ENCODE measurements at regions not wholly inside any gene's neighbourhood (a gene's known extent, or its start where the extent isn't known, plus 50 kb on each side); places are given as distances from the start of the nearest gene placed in this dataset.

- H3K4me3 ChIP-seq (ENCODE audit: control insufficient read depth, low read depth, low read length), result no peak overlapping the region
- DNase-seq (ENCODE audit: low read depth), result no peak
- TF ChIP-seq, protein P1, sequence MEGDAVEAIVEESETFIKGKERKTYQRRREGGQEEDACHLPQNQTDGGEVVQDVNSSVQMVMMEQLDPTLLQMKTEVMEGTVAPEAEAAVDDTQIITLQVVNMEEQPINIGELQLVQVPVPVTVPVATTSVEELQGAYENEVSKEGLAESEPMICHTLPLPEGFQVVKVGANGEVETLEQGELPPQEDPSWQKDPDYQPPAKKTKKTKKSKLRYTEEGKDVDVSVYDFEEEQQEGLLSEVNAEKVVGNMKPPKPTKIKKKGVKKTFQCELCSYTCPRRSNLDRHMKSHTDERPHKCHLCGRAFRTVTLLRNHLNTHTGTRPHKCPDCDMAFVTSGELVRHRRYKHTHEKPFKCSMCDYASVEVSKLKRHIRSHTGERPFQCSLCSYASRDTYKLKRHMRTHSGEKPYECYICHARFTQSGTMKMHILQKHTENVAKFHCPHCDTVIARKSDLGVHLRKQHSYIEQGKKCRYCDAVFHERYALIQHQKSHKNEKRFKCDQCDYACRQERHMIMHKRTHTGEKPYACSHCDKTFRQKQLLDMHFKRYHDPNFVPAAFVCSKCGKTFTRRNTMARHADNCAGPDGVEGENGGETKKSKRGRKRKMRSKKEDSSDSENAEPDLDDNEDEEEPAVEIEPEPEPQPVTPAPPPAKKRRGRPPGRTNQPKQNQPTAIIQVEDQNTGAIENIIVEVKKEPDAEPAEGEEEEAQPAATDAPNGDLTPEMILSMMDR (IDR thresholded peaks at IDR 0.05; ENCODE audit: control insufficient read depth, insufficient read depth, low read depth, low read length, missing control alignments), result peak; percentile 11
These were observed 367.8 kb downstream of the GASK1B start for GRCh38 chr4:157804986-157805385.

DNA sequence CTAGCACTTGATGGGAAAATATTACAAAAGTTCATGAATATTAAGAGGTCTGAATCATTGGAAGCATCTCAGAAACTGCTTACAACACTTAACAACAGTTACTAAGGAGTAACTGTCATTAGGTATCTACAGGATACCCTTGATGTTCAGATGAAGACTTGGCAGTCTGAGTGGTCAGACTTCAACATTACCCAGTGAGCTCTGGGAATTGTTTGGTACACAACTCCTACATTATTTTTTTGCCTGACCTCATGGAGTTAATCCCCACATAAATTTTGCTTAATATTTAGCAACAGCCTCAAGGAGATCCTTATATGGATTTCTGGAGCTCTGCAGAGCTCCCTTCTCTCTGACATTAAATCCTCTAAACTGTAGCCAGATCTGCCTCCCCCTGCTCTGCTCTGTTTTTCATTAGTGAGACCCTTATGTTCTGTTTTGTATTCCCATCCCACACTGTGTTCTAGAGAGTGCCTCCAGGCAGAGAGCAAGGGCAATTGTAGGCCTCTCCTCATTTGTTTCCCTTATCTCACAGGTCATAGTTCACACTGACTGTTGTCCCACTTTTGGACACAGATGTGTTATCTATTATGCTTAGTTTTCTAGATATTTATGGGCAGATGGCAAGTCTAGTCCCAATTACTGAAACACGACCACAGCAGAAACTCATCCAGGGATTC lies 368.8 kb downstream of the GASK1B start:
- TF ChIP-seq, protein P1 (IDR thresholded peaks at IDR 0.05; ENCODE audit: control insufficient read depth, insufficient read depth, low read depth, low read length, missing control alignments), result no peak
- DNase-seq (ENCODE audit: low read depth), result no peak

DNA sequence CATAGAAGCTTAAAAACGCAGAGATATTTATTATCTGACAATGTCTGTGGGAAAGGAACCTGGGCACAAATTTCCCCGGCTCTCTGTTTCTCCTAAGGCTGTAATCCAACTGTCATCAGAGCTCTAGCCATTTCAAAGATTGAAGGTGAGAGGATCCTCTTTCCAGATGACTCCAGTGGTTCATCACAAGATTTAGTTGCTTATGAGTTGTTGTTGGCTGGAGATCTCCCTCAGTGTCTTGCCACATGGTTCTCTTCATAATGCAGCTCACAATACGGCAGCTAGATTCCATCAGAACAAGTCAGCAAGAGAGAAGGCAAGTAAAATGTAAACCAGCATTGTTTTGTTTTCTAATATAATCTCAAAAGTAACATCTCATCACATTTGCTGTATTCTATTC lies 369.4 kb downstream of the GASK1B start:
- TF ChIP-seq, protein P1 (IDR thresholded peaks at IDR 0.05; ENCODE audit: control insufficient read depth, insufficient read depth, low read depth, low read length, missing control alignments), result no peak
- no peak overlapping the region for H3K4me3 ChIP-seq (ENCODE audit: control insufficient read depth, low read depth, low read length)
- no peak for DNase-seq (ENCODE audit: low read depth)

More for the DNA sequence above, 368.8 kb downstream of the GASK1B start:
- H3K4me3 ChIP-seq (ENCODE audit: control insufficient read depth, low read depth, low read length), result no peak overlapping the region

GRCh38 chr4:157795495-157795894 lies 377.3 kb downstream of the GASK1B start:
- no peak for DNase-seq (ENCODE audit: low read depth)
- H3K4me3 ChIP-seq (ENCODE audit: control insufficient read depth, low read depth, low read length), result no peak overlapping the region
- TF ChIP-seq, protein P1 (IDR thresholded peaks at IDR 0.05; ENCODE audit: control insufficient read depth, insufficient read depth, low read depth, low read length, missing control alignments), result no peak

DNA sequence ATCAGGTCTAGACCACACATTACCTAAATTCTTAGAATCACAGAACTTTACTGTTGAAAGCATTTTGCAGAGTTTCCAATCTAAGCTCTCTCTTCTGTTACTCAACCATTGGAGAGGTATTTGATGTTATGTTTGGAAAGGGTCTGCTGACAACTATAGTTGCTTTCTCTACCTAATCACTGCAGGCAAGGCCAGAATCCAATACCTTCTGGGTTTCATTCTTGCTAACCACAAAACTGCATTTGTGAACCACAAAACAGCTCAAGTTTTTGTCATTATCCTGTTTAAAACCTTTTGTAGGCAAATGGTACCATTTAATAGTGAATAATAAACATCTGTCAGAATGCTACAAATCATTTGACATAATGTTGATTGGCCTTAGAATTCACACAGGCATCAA lies 380.1 kb downstream of the GASK1B start:
- TF ChIP-seq, protein P1 (IDR thresholded peaks at IDR 0.05; ENCODE audit: control insufficient read depth, insufficient read depth, low read depth, low read length, missing control alignments), result no peak
- no peak overlapping the region for H3K4me3 ChIP-seq (ENCODE audit: control insufficient read depth, low read depth, low read length)
- DNase-seq (ENCODE audit: low read depth), result no peak

DNA sequence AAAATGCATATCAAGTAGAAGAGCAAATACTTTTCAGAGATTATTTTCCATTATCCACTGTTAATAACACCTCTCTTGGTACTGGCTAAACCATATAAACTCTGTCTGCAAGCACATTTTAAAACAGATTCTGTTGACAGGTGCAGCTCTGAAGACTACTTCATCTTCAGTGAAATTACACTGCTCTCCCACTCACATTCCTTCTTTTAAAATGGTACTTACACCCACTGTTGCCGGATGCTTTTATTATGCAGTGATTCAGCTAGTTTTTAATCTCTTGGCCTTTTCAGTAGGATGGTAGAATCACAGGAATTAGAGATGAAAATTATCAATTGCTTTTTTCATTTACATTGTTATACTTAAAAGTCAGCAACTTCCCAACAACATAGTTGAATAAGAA lies 381.6 kb downstream of the GASK1B start:
- H3K4me3 ChIP-seq (ENCODE audit: control insufficient read depth, low read depth, low read length), result no peak overlapping the region
- DNase-seq (ENCODE audit: low read depth), result no peak

More for the DNA sequence above, 381.6 kb downstream of the GASK1B start:
- TF ChIP-seq, protein P1 (IDR thresholded peaks at IDR 0.05; ENCODE audit: control insufficient read depth, insufficient read depth, low read depth, low read length, missing control alignments), result no peak
